ENCODE measurements at regions not wholly inside any gene's neighbourhood (a gene's known extent, or its start where the extent isn't known, plus 50 kb on each side); places are given as distances from the start of the nearest gene placed in this dataset.

DNA sequence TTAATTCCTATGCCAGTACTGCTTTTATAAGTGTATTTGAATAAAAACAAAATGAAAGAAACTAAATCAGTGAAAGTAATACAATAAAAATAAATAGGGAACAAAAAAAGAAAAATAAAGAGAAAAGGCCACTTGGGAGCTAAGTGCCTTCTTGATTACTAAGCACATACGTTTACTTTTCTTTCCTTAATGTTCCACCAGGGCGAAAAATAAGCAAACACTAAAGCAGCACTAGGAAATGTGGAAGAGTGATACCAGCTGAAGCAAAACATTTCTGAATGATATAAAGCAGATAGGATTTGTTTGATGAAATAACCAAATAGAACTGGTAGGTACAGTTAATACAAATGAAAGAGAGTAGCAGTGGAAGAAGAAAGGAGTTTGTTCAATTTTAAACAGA lies 132.8 kb upstream of the ZPLD1 start:
- TF ChIP-seq, protein P1, sequence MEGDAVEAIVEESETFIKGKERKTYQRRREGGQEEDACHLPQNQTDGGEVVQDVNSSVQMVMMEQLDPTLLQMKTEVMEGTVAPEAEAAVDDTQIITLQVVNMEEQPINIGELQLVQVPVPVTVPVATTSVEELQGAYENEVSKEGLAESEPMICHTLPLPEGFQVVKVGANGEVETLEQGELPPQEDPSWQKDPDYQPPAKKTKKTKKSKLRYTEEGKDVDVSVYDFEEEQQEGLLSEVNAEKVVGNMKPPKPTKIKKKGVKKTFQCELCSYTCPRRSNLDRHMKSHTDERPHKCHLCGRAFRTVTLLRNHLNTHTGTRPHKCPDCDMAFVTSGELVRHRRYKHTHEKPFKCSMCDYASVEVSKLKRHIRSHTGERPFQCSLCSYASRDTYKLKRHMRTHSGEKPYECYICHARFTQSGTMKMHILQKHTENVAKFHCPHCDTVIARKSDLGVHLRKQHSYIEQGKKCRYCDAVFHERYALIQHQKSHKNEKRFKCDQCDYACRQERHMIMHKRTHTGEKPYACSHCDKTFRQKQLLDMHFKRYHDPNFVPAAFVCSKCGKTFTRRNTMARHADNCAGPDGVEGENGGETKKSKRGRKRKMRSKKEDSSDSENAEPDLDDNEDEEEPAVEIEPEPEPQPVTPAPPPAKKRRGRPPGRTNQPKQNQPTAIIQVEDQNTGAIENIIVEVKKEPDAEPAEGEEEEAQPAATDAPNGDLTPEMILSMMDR (IDR thresholded peaks at IDR 0.05; ENCODE audit: low read depth, low read length, missing control alignments) = no peak
- no peak for DNase-seq (ENCODE audit: extremely low read depth, low read depth)
- no peak overlapping the region for H3K4me3 ChIP-seq (replicated peaks; ENCODE audit: low read depth, low read length)

DNA sequence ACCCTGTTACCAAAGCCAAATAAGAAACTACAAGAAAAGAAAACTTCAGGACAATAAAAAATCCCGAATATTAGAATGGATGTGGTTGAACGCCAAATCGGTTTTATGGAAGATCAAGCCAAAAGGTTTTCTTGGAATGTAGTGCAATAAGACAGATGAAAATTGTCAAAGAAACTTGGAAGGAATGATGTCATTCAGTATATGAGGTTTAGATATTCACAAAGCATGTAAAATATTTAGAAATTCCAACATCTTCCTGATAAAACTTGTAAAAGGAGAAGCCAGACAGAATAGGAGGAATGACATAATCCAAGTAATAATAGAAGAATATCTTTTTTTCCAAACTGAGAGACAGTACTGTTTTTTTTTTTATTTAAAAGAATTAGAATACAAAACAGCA lies 130.3 kb upstream of the ZPLD1 start:
- DNase-seq (ENCODE audit: extremely low read depth, low read depth) = no peak
- TF ChIP-seq, protein P1 (IDR thresholded peaks at IDR 0.05; ENCODE audit: low read depth, low read length, missing control alignments) = no peak
- H3K4me3 ChIP-seq (replicated peaks; ENCODE audit: low read depth, low read length) = no peak overlapping the region

DNA sequence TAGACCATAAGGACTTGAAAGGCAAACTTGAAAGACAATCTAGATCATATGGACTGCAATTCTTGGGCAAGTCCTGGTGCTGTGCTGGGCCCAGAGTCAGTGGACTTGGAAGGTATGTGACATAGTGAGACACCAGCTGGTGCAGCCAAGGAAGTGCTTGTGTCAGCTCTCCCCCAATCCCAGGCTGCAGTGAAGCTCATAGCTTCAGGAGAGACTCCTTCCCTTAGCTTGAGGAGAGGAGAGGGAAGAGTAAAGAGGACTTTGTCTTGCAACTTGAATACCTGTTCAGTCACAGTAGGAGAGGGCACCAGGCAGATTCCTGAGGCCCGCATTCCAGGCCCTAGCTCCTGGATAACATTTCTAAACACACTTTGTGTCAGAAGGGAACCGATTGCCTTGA lies 127.4 kb upstream of the ZPLD1 start:
- DNase-seq (ENCODE audit: extremely low read depth, low read depth) = no peak
- H3K4me3 ChIP-seq (replicated peaks; ENCODE audit: low read depth, low read length) = no peak overlapping the region
- TF ChIP-seq, protein P1 (IDR thresholded peaks at IDR 0.05; ENCODE audit: low read depth, low read length, missing control alignments) = no peak

DNA sequence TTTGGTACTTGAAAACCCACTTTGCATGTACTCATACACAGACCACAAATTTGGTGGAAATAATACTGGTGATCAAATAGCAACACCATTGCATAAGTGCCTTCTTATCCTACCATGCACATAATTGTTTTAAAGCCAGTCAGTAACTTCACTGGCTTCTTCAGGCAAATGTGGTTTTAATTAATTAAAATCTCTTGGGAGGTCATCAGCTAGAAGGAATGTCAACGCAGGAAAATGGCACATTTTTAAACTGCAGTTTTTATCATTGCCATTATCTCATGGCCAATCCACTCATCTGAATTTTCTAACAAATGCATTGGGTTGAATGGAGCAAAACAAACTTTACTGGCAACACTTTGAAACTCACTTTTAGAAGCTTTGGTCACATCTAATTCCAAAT lies 105.7 kb upstream of the ZPLD1 start:
- no peak for DNase-seq (ENCODE audit: extremely low read depth, low read depth)
- TF ChIP-seq, protein P1 (IDR thresholded peaks at IDR 0.05; ENCODE audit: low read depth, low read length, missing control alignments) = no peak

DNA sequence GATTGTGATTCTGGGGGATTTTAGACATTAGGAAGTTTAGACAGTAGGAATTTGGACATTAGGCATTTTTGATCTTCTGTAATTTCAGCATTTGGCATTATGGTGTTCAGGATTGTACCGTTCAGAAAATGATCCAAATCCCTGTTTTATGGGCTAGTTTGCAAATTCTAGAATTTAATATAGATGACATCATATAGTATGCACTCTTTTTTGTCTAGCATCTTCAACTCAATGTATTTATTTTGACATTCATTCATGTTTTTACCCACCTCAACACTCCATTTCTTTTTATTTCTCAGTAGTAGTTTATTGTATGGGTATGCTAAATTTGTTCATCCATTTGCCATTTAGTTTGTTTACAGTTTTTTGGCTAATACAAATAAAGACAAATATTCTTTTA lies 105.3 kb upstream of the ZPLD1 start:
- H3K4me3 ChIP-seq (replicated peaks; ENCODE audit: low read depth, low read length) = no peak overlapping the region
- DNase-seq (ENCODE audit: extremely low read depth, low read depth) = no peak
- TF ChIP-seq, protein P1 (IDR thresholded peaks at IDR 0.05; ENCODE audit: low read depth, low read length, missing control alignments) = no peak

More for the DNA sequence above, 105.7 kb upstream of the ZPLD1 start:
- no peak overlapping the region for H3K4me3 ChIP-seq (replicated peaks; ENCODE audit: low read depth, low read length)

DNA sequence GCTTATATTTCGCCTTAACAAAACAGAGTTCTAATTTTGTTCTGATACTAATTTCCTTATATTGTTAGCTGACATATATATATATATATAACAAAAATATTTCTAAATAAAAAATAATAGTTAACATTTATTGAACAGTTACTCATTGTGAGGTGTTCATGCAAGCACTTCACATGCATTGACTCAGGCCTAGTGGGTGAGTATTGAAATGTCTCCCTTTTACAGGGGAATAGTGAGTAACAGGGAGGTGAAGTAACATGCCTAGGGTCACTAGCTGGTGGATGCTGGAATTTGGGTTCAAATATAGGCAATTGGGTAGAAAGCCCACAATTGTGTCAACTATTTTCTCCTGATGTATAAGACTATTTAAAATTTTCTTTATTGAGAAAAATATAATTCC lies 102.6 kb upstream of the ZPLD1 start:
- no peak for DNase-seq (ENCODE audit: extremely low read depth, low read depth)
- no peak overlapping the region for H3K4me3 ChIP-seq (replicated peaks; ENCODE audit: low read depth, low read length)

DNA sequence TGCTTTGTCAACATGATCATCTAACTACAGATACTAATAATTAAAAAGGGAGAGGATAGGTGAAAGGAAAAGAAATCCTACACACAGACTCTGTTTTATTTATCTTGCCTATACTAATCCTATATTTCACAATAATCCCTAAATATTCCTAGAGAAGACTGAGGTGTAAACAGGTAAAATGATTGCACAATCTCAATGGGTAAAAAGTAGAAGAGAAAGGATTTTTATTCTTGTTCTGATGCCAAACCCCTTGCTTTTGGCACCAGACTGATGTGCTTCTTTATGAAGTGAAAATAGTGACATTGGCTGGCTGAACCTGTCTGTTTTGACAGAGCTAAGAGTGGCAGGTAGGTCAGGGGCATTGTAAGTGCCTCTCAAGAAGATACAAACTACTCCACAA lies 101.9 kb upstream of the ZPLD1 start:
- DNase-seq (ENCODE audit: extremely low read depth, low read depth) = no peak
- TF ChIP-seq, protein P1 (IDR thresholded peaks at IDR 0.05; ENCODE audit: low read depth, low read length, missing control alignments) = no peak
- H3K4me3 ChIP-seq (replicated peaks; ENCODE audit: low read depth, low read length) = no peak overlapping the region

More for the DNA sequence above, 102.6 kb upstream of the ZPLD1 start:
- TF ChIP-seq, protein P1 (IDR thresholded peaks at IDR 0.05; ENCODE audit: low read depth, low read length, missing control alignments) = no peak

Data from HFF-Myc (cell line).